ENCODE measurements at regions not wholly inside any gene's neighbourhood (a gene's known extent, or its start where the extent isn't known, plus 50 kb on each side); places are given as distances from the start of the nearest gene placed in this dataset.
"Not testable (repeated sequence)": the region's sequence is repeated elsewhere in the genome, so short reads cannot be mapped to it uniquely, and the experiment has no call there.

DNA sequence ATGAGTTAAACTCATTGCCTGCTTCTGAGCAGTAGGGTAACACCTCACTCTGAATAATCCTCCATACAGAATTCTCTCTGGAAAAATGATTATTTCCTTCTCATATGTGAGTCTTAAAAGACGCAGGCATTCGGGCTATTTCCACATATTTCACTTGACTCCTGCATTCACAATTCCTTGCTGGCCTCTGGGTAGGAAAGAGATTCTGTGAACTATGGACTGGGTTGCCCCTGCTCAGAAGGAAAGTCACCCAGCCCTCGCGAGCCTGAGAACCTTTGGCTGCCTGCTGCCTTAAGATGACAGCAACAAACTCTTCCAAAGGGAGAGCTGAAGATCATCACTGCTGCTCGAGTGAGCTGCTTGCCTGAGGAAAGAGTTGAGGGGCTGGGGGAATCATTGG, 216.8 kb downstream of the BAMBI start:
- Histone ChIP-seq H3K4me2 (replicated peaks; ENCODE audit: extremely low read depth, low read length, poor library complexity, severe bottlenecking) (no peak overlapping the region), H3K79me2 (ENCODE audit: insufficient read depth, low read length) (no peaks in the 10 kb centered on the region), H4K20me1 (ENCODE audit: insufficient read depth, low read length) (no peaks in the 10 kb centered on the region), H2AFZ (ENCODE audit: insufficient read depth, low read depth, low read length, poor library complexity, severe bottlenecking) (no peak overlapping the region), H3K9ac (ENCODE audit: insufficient read depth, low read length, poor library complexity, severe bottlenecking) (no peak overlapping the region), H3K27me3 (ENCODE audit: control insufficient read depth in 2 of 2, insufficient read depth in 2 of 2, low read length in 2 of 2) (no peaks in the 10 kb centered on the region), H3K4me3 (replicated peaks in 1 of 3; ENCODE audit: low read depth in 2 of 3, low read length in 3 of 3) (no peak overlapping the region), H3K36me3 (replicated peaks in 1 of 2; ENCODE audit: control insufficient read depth in 1 of 2, insufficient read depth in 2 of 2, low read length in 2 of 2) (no peaks in the 10 kb centered on the region), H3K4me1 (ENCODE audit: control insufficient read depth in 1 of 2, insufficient read depth in 2 of 2, low read length in 2 of 2) (no peaks in the 10 kb centered on the region), H3K27ac (ENCODE audit: low read depth in 1 of 2, low read length in 2 of 2) (no peak overlapping the region), H3K9me3 (replicated peaks in 1 of 2; ENCODE audit: control insufficient read depth in 1 of 2, insufficient read depth in 1 of 2, low read length in 2 of 2) (no peaks in the 10 kb centered on the region)
- H3K9me3 Mint-ChIP-seq: peaks cover 0 to 11% (median 4%) of the 10 kb centered on the region in 7 donors
- TF ChIP-seq, protein P1, sequence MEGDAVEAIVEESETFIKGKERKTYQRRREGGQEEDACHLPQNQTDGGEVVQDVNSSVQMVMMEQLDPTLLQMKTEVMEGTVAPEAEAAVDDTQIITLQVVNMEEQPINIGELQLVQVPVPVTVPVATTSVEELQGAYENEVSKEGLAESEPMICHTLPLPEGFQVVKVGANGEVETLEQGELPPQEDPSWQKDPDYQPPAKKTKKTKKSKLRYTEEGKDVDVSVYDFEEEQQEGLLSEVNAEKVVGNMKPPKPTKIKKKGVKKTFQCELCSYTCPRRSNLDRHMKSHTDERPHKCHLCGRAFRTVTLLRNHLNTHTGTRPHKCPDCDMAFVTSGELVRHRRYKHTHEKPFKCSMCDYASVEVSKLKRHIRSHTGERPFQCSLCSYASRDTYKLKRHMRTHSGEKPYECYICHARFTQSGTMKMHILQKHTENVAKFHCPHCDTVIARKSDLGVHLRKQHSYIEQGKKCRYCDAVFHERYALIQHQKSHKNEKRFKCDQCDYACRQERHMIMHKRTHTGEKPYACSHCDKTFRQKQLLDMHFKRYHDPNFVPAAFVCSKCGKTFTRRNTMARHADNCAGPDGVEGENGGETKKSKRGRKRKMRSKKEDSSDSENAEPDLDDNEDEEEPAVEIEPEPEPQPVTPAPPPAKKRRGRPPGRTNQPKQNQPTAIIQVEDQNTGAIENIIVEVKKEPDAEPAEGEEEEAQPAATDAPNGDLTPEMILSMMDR (IDR thresholded peaks at IDR 0.05): no peak
- no peak for DNase-seq
- peaks cover 0 to 2% (median 0%) of the 10 kb centered on the region in 3 donors for H3K27me3 Mint-ChIP-seq (ENCODE audit: low read depth in 3 of 3)
- no peaks in the 10 kb centered on the region for H3K4me1 Mint-ChIP-seq
- no CpG with 5 or more reads among the region's 5 CpGs for WGBS (ENCODE audit: insufficient coverage)
- no peaks in the 10 kb centered on the region for H3K36me3 Mint-ChIP-seq
- H3K27ac Mint-ChIP-seq: no peak overlapping the region
- no peak overlapping the region for H3K4me3 Mint-ChIP-seq
- intact Hi-C loops (cut with micrococcal nuclease): no loop called here

DNA sequence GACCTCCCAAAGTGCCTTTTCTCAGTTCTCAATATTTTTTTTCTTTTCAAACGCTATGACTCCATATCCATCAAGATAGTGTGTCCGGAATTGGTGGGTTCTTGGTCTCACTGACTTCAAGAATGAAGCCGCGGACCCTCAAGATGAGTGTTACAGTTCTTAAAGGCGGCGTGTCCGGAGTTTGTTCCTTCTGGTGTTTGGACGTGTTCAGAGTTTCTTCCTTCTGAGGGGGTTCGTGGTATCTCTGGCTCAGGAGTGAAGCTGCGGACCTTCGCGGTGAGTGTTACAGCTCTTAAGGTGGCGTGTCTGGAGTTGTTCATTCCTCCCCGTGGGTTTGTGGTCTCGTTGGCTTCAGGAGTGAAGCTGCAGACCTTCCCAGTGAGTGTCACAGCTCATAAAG, 218.3 kb downstream of the BAMBI start:
- H3K4me1 ChIP-seq (ENCODE audit: control insufficient read depth in 1 of 2, insufficient read depth in 2 of 2, low read length in 2 of 2); H3K4me1 Mint-ChIP-seq; H3K9me3 ChIP-seq (replicated peaks in 1 of 2; ENCODE audit: control insufficient read depth in 1 of 2, insufficient read depth in 1 of 2, low read length in 2 of 2); H3K27me3 Mint-ChIP-seq (ENCODE audit: low read depth in 3 of 3); H3K36me3 ChIP-seq (replicated peaks in 1 of 2; ENCODE audit: control insufficient read depth in 1 of 2, insufficient read depth in 2 of 2, low read length in 2 of 2); H3K4me3 ChIP-seq (replicated peaks in 1 of 3; ENCODE audit: low read depth in 2 of 3, low read length in 3 of 3); intact Hi-C loops (cut with micrococcal nuclease); H3K9ac ChIP-seq (ENCODE audit: insufficient read depth, low read length, poor library complexity, severe bottlenecking); H2AFZ ChIP-seq (ENCODE audit: insufficient read depth, low read depth, low read length, poor library complexity, severe bottlenecking); H3K27me3 ChIP-seq (ENCODE audit: control insufficient read depth in 2 of 2, insufficient read depth in 2 of 2, low read length in 2 of 2); H3K79me2 ChIP-seq (ENCODE audit: insufficient read depth, low read length); H3K36me3 Mint-ChIP-seq; H3K4me3 Mint-ChIP-seq; DNase-seq; H3K27ac ChIP-seq (ENCODE audit: low read depth in 1 of 2, low read length in 2 of 2); H4K20me1 ChIP-seq (ENCODE audit: insufficient read depth, low read length); H3K4me2 ChIP-seq (replicated peaks; ENCODE audit: extremely low read depth, low read length, poor library complexity, severe bottlenecking): not testable (repeated sequence)
- H3K27ac Mint-ChIP-seq: peak overlapping the region in 1 of 7 donors; percentile 38
- H3K9me3 Mint-ChIP-seq: peaks cover 0 to 11% (median 4%) of the 10 kb centered on the region in 7 donors
- WGBS (ENCODE audit: insufficient coverage): 95% methylated on average over 14 of the region's 15 CpGs

DNA sequence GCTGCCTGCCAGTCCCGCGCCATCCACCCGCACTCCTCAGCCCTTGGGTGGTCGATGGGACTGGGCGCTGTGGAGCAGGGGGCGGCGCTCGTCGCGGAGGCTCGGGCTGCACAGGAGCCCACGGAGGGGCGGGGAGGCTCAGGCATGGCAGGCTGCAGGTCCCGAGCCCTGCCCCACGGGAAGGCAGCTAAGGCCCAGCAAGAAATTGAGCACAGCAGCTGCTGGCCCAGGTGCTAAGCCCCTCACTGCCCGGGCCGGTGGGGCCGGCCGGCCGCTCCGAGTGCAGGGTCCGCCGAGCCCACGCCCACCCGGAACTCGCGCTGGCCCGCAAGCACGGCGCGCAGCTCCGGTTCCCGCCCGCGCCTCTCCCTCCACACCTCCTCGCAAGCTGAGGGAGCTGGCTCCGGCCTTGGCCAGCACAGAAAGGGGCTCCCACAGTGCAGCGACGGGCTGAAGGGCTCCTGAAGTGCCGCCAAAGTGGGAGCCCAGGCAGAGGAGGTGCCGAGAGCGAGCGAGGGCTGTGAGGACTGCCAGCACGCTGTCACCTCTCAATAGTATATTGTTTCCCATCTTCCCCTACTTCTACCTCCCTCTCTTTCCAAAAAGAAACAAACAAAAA, 219.6 kb downstream of the BAMBI start:
- H3K79me2 ChIP-seq (ENCODE audit: insufficient read depth, low read length); H3K4me1 Mint-ChIP-seq; H3K4me1 ChIP-seq (ENCODE audit: control insufficient read depth in 1 of 2, insufficient read depth in 2 of 2, low read length in 2 of 2); H3K27ac ChIP-seq (ENCODE audit: low read depth in 1 of 2, low read length in 2 of 2); H3K4me3 ChIP-seq (replicated peaks in 1 of 3; ENCODE audit: low read depth in 2 of 3, low read length in 3 of 3); H3K27ac Mint-ChIP-seq; H3K36me3 ChIP-seq (replicated peaks in 1 of 2; ENCODE audit: control insufficient read depth in 1 of 2, insufficient read depth in 2 of 2, low read length in 2 of 2); H3K4me3 Mint-ChIP-seq; H3K9me3 ChIP-seq (replicated peaks in 1 of 2; ENCODE audit: control insufficient read depth in 1 of 2, insufficient read depth in 1 of 2, low read length in 2 of 2); H3K27me3 Mint-ChIP-seq (ENCODE audit: low read depth in 3 of 3); H3K9ac ChIP-seq (ENCODE audit: insufficient read depth, low read length, poor library complexity, severe bottlenecking); H2AFZ ChIP-seq (ENCODE audit: insufficient read depth, low read depth, low read length, poor library complexity, severe bottlenecking); H3K36me3 Mint-ChIP-seq; H3K4me2 ChIP-seq (replicated peaks; ENCODE audit: extremely low read depth, low read length, poor library complexity, severe bottlenecking); DNase-seq; H4K20me1 ChIP-seq (ENCODE audit: insufficient read depth, low read length); H3K27me3 ChIP-seq (ENCODE audit: control insufficient read depth in 2 of 2, insufficient read depth in 2 of 2, low read length in 2 of 2); intact Hi-C loops (cut with micrococcal nuclease): not testable (repeated sequence)
- WGBS (ENCODE audit: insufficient coverage): 96% methylated on average over 44 of the region's 44 CpGs
- H3K9me3 Mint-ChIP-seq: peaks cover 0 to 11% (median 4%) of the 10 kb centered on the region in 7 donors
